H9 (cell line): ENCODE measurements at regions not wholly inside any gene's neighbourhood (a gene's known extent, or its start where the extent isn't known, plus 50 kb on each side); places are given as distances from the start of the nearest gene placed in this dataset.

Experiments
- DNase-seq: peaks from one replicate; pipeline ENCODE4 v3.0.0-alpha.2; 2017
- H2AFZ ChIP-seq: one replicate; pipeline ENCODE4 v1.6.1; 2013; ENCODE audit warnings: mild to moderate bottlenecking, low read length, control low read depth, moderate library complexity
- H2AK5ac ChIP-seq: 2 replicates; pipeline ENCODE4 v1.6.1; 2013; ENCODE audit warnings: low read length, control low read depth, mixed read lengths; ENCODE audit not compliant: insufficient read length
- H2BK120ac ChIP-seq: one replicate; pipeline ENCODE4 v1.6.1; 2013; ENCODE audit warnings: low read depth, mild to moderate bottlenecking, low read length, control low read depth, inconsistent platforms; ENCODE audit not compliant: poor library complexity, severe bottlenecking
- H2BK12ac ChIP-seq: 2 replicates; pipeline ENCODE4 v1.6.1; 2013; ENCODE audit warnings: low read length, control low read depth, mixed read lengths, low read depth; ENCODE audit not compliant: insufficient read length
- H2BK15ac ChIP-seq: 2 replicates; pipeline ENCODE4 v1.6.1; 2013; ENCODE audit warnings: low read depth, low read length, control low read depth
- H2BK20ac ChIP-seq: one replicate; pipeline ENCODE4 v1.6.1; 2013; ENCODE audit warnings: low read depth, mild to moderate bottlenecking, low read length, control low read depth, inconsistent platforms; ENCODE audit not compliant: poor library complexity, severe bottlenecking
- H2BK5ac ChIP-seq: 2 replicates; pipeline ENCODE4 v1.6.1; 2013; ENCODE audit warnings: low read length, control low read depth, mixed read lengths; ENCODE audit not compliant: insufficient read length
- H3K14ac ChIP-seq: 2 replicates; pipeline ENCODE4 v1.6.1; 2013; ENCODE audit warnings: low read length, control low read depth; ENCODE audit not compliant: insufficient read depth
- H3K18ac ChIP-seq: 2 replicates; pipeline ENCODE4 v1.6.1; 2013; ENCODE audit warnings: low read depth, mild to moderate bottlenecking, mixed read lengths, low read length, control low read depth; ENCODE audit not compliant: insufficient read length
- H3K23ac ChIP-seq: 2 replicates; pipeline ENCODE4 v1.6.1; 2013; ENCODE audit warnings: low read length, control low read depth, mixed read lengths, low read depth; ENCODE audit not compliant: insufficient read length
- H3K23me2 ChIP-seq: 2 replicates; pipeline ENCODE4 v1.6.1; 2013; ENCODE audit warnings: low read depth, mild to moderate bottlenecking, mixed read lengths, low read length, control low read depth; ENCODE audit not compliant: insufficient read length, poor library complexity, severe bottlenecking
- H3K27ac ChIP-seq: 2 replicates; pipeline ENCODE4 v1.5.1; 2013; ENCODE audit warnings: low read length, control low read depth, mixed read lengths, low read depth; ENCODE audit not compliant: insufficient read length
- H3K27me3 ChIP-seq: 2 replicates; pipeline ENCODE4 v1.6.1; 2013; ENCODE audit warnings: low read length, control low read depth, inconsistent platforms; ENCODE audit not compliant: insufficient read depth
- H3K4ac ChIP-seq: 2 replicates; pipeline ENCODE4 v1.6.1; 2013; ENCODE audit warnings: low read depth, mild to moderate bottlenecking, control low read depth, inconsistent platforms, low read length, moderate library complexity
- H3K4me1 ChIP-seq: 2 replicates; pipeline ENCODE4 v1.6.1; 2013; ENCODE audit warnings: low read length, control low read depth, inconsistent platforms; ENCODE audit not compliant: insufficient read depth
- H3K4me2 ChIP-seq: 2 replicates; pipeline ENCODE4 v1.6.1; 2013; ENCODE audit warnings: low read length, control low read depth, mixed read lengths; ENCODE audit not compliant: insufficient read length, insufficient read depth
- H3K56ac ChIP-seq: 2 replicates; pipeline ENCODE4 v1.6.1; 2013; ENCODE audit warnings: low read depth, mild to moderate bottlenecking, mixed read lengths, low read length, control low read depth; ENCODE audit not compliant: insufficient read length
- H3K79me1 ChIP-seq: 2 replicates; pipeline ENCODE4 v1.6.1; 2013; ENCODE audit warnings: low read depth, mild to moderate bottlenecking, moderate library complexity, low read length, control low read depth, inconsistent platforms; ENCODE audit not compliant: insufficient read depth, poor library complexity, severe bottlenecking
- H3K79me2 ChIP-seq: 2 replicates; pipeline ENCODE4 v1.6.1; 2013; ENCODE audit warnings: low read length, control low read depth, inconsistent platforms; ENCODE audit not compliant: insufficient read depth
- H3K9ac ChIP-seq: 2 replicates; pipeline ENCODE4 v1.6.1; 2013; ENCODE audit warnings: low read length, control low read depth, mixed read lengths; ENCODE audit not compliant: insufficient read length; ENCODE audit errors: extremely low read depth
- H3K9me3 ChIP-seq: one replicate; pipeline ENCODE4 v1.6.1; 2013; ENCODE audit warnings: low read depth, low read length, inconsistent platforms; ENCODE audit not compliant: control insufficient read depth
- H3T11ph ChIP-seq: one replicate; pipeline ENCODE4 v1.6.1; 2013; ENCODE audit warnings: mild to moderate bottlenecking, low read length, control low read depth, inconsistent platforms
- H4K20me1 ChIP-seq: one replicate; pipeline ENCODE4 v1.6.1; 2013; ENCODE audit not compliant: control insufficient read depth, insufficient read length, insufficient read depth
- H4K5ac ChIP-seq: 2 replicates; pipeline ENCODE4 v1.6.1; 2013; ENCODE audit warnings: low read depth, mild to moderate bottlenecking, mixed read lengths, low read length, control low read depth; ENCODE audit not compliant: insufficient read length
- H4K8ac ChIP-seq: replicated peaks from 2 replicates; pipeline ENCODE4 v1.6.1; 2013; ENCODE audit warnings: low read length, control low read depth, mixed read lengths, low read depth; ENCODE audit not compliant: insufficient read length
- H4K91ac ChIP-seq: 2 replicates; pipeline ENCODE4 v1.6.1; 2013; ENCODE audit warnings: low read depth, mild to moderate bottlenecking, moderate library complexity, mixed read lengths, low read length, control low read depth; ENCODE audit not compliant: insufficient read length
- H3K27ac Mint-ChIP-seq, 3 experiments: 2 replicates in 2 of 3; 3 replicates in 1 of 3; pipeline ENCODE4 v1.8.0; 2020 to 2021; ENCODE audit warnings: mixed read lengths in 3 of 3, mild to moderate bottlenecking in 1 of 3, moderate library complexity in 1 of 3
- H3K27me3 Mint-ChIP-seq: 2 replicates; pipeline ENCODE4 v1.8.0; 2021; ENCODE audit warnings: low read depth, mild to moderate bottlenecking, moderate library complexity, mixed read lengths
- H3K36me3 Mint-ChIP-seq, 3 experiments: 2 replicates in 2 of 3; 3 replicates in 1 of 3; pipeline ENCODE4 v1.8.0; 2020 to 2021; ENCODE audit warnings: low read depth in 3 of 3, mixed read lengths in 3 of 3; ENCODE audit not compliant: insufficient read depth in 1 of 3
- H3K4me1 Mint-ChIP-seq, 2 experiments: 2 replicates each; pipeline ENCODE4 v1.8.0; 2020; ENCODE audit warnings: mixed read lengths in 2 of 2
- H3K4me3 Mint-ChIP-seq, 2 experiments: 2 replicates in 1 of 2; 3 replicates in 1 of 2; pipeline ENCODE4 v1.8.0; 2020 to 2021; ENCODE audit warnings: mild to moderate bottlenecking in 2 of 2, mixed read lengths in 2 of 2, moderate library complexity in 1 of 2
- H3K9me3 Mint-ChIP-seq, 2 experiments: 2 replicates in 1 of 2; 3 replicates in 1 of 2; pipeline ENCODE4 v1.8.0; 2020; ENCODE audit warnings: mild to moderate bottlenecking in 2 of 2, mixed read lengths in 2 of 2, moderate library complexity in 1 of 2
- CTCF ChIP-seq: fragments of 200-600 bp; sonication (generic); conservative IDR thresholded peaks from 3 replicates; pipeline ENCODE4 v1.8.0; 2021; ENCODE audit warnings: antibody characterized with exemption, mild to moderate bottlenecking
- WGBS: extraction: QIAGEN DNeasy Blood & Tissue Kit; methylation state at CpG from one replicate; pipeline ENCODE4 v1.1.7; 2013; ENCODE audit warnings: missing lambda C conversion rate, low lambda C conversion rate, mixed read lengths; ENCODE audit not compliant: insufficient read length; ENCODE audit errors: extremely low coverage; 5-methylcytosine and 5-hydroxymethylcytosine counted together

DNA sequence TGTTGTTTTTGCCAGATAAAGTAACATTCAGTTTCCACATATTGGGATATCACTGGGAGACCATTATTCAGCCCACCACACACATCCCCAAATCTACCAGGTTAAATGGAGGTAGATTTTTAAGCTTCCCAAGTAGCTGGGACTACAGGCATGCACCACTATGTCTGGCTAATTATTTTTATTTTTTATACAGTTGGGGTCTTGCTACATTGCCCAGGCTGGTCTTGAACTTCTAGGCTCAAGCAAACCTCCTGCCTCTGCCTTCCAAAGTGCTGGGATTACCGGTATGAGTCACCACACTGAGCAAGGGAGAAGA lies 96.6 kb upstream of the CHD2 start:
- peaks cover 0 to 3% (median 0%) of the 10 kb centered on the region in 3 experiments; a peak in 2 of 7 replicates for H3K36me3 Mint-ChIP-seq
- no peaks in the 10 kb centered on the region for H3K79me1 ChIP-seq
- peaks cover 12 to 13% of the 10 kb centered on the region in 2 experiments for H3K4me1 Mint-ChIP-seq
- H4K8ac ChIP-seq: no peak overlapping the region
- no peak overlapping the region for H3K4me3 Mint-ChIP-seq
- no peak overlapping the region for H2BK15ac ChIP-seq
- H3K9ac ChIP-seq: no peak overlapping the region
- H2AK5ac ChIP-seq: no peak overlapping the region
- no peaks in the 10 kb centered on the region for H3K79me2 ChIP-seq
- no peak overlapping the region for H3K14ac ChIP-seq
- no peak for DNase-seq
- H4K5ac ChIP-seq: no peak overlapping the region
- no peak overlapping the region for H2AFZ ChIP-seq
- no peak overlapping the region for H3T11ph ChIP-seq
- no peak overlapping the region for H2BK12ac ChIP-seq
- H3K23ac ChIP-seq: no peak overlapping the region
- H3K27ac Mint-ChIP-seq: no peak overlapping the region; a peak in 1 of 7 replicates
- H3K9me3 ChIP-seq: no peaks in the 10 kb centered on the region
- H3K27me3 Mint-ChIP-seq: no peaks in the 10 kb centered on the region
- H3K27ac ChIP-seq: no peak overlapping the region
- H3K4me2 ChIP-seq: no peak overlapping the region
- no peaks in the 10 kb centered on the region for H4K20me1 ChIP-seq
- no peak overlapping the region for H2BK5ac ChIP-seq
- no peaks in the 10 kb centered on the region; a peak in 1 of 5 replicates for H3K9me3 Mint-ChIP-seq
- no peak overlapping the region for H3K56ac ChIP-seq
- no peak overlapping the region for H4K91ac ChIP-seq
- peaks cover 5% of the 10 kb centered on the region; the same call in 1 of the 2 replicates for H3K4me1 ChIP-seq
- H3K18ac ChIP-seq: no peak overlapping the region
- WGBS: no CpG with 5 or more reads among the region's 1 CpG
- no peaks in the 10 kb centered on the region for H3K27me3 ChIP-seq
- TF ChIP-seq CTCF: no peak
- no peak overlapping the region for H2BK20ac ChIP-seq
- H2BK120ac ChIP-seq: no peak overlapping the region
- H3K4ac ChIP-seq: no peak overlapping the region
- peaks cover 5% of the 10 kb centered on the region for H3K23me2 ChIP-seq
